Duodenal mucosa (tissue), 2 donors: ENCODE measurements at regions not wholly inside any gene's neighbourhood (a gene's known extent, or its start where the extent isn't known, plus 50 kb on each side); places are given as distances from the start of the nearest gene placed in this dataset.

ENCODE experiments used
- H3K27ac ChIP-seq: one replicate; pipeline ENCODE4 v1.7.0; 2013; ENCODE audit warnings: low read depth, low read length
- H3K27me3 ChIP-seq, 2 donors: one replicate each; pipeline ENCODE4 v1.7.0; 2013; ENCODE audit warnings: low read length in 2 of 2, control low read depth in 1 of 2; ENCODE audit not compliant: insufficient read depth in 2 of 2, control insufficient read depth in 1 of 2
- H3K36me3 ChIP-seq, 2 donors: one replicate each; pipeline ENCODE4 v1.7.0; 2013; ENCODE audit warnings: low read length in 2 of 2, control low read depth in 1 of 2; ENCODE audit not compliant: insufficient read depth in 2 of 2, control insufficient read depth in 1 of 2
- H3K4me1 ChIP-seq, 2 donors: one replicate each; pipeline ENCODE4 v1.7.0; 2013; ENCODE audit warnings: low read length in 2 of 2, control low read depth in 1 of 2; ENCODE audit not compliant: insufficient read depth in 2 of 2, control insufficient read depth in 1 of 2
- H3K4me3 ChIP-seq, 2 donors: one replicate each; pipeline ENCODE4 v1.7.0; 2013; ENCODE audit warnings: low read length in 2 of 2, low read depth in 1 of 2
- H3K9ac ChIP-seq, 2 donors: one replicate each; pipeline ENCODE4 v1.7.0; 2013; ENCODE audit warnings: low read length in 2 of 2, low read depth in 1 of 2
- H3K9me3 ChIP-seq, 2 donors: one replicate each; pipeline ENCODE4 v1.7.0; 2013; ENCODE audit warnings: low read length in 2 of 2, control low read depth in 1 of 2; ENCODE audit not compliant: control insufficient read depth in 1 of 2

DNA sequence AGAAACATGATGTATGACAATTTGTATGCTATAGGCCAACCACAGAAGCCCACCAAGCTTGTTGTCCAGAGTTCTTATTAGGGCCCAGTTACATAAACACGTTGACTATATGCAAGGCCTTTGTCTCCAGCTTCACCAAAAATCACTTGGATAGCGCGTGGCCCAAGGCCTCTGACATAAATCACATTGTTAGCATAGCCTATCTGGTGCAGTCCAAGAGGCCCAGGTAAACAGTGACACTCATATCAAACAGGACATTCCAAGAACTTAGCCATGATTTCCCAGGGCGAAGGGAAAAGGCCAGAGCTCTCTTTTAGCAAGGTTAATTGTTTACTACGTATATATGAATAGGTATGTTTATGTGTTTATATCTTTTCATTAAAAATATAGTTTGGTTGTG lies 337.2 kb upstream of the CELF2 start:
- Histone ChIP-seq H3K9me3 (no peaks in the 10 kb centered on the region), H3K27ac (no peak overlapping the region), H3K4me1 (no peaks in the 10 kb centered on the region), H3K36me3 (no peaks in the 10 kb centered on the region), H3K4me3 (no peak overlapping the region), H3K9ac (no peak overlapping the region), H3K27me3 (no peaks in the 10 kb centered on the region)

GRCh38 chr10:10684972-10685371 lies 332.7 kb upstream of the CELF2 start:
- H3K36me3 ChIP-seq, result no peaks in the 10 kb centered on the region
- H3K4me3 ChIP-seq, result no peak overlapping the region
- no peak overlapping the region for H3K27ac ChIP-seq
- no peaks in the 10 kb centered on the region for H3K27me3 ChIP-seq
- no peaks in the 10 kb centered on the region for H3K4me1 ChIP-seq
- H3K9ac ChIP-seq, result no peak overlapping the region
- no peaks in the 10 kb centered on the region for H3K9me3 ChIP-seq

DNA sequence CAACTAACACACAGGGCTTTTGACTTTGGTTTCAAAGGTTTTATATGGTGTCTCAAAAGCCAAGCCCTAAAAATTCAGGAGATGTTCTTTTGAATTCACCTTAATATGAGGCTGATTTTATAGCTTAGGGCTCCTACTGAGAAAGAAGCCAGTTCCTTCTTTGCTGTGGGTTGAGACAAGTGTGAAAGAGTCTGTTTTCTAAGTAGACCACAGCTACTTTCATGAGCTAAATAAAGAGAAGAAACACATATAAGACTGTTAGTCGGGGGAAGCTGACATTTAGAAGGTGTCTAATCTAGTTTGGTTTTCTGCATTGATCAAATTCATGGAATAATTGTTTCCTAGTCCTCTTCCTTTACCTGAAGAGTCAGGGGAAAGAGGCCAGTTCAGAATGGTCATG lies 332.1 kb upstream of the CELF2 start:
- Histone ChIP-seq H3K4me3 (no peak overlapping the region), H3K27me3 (no peaks in the 10 kb centered on the region), H3K36me3 (no peaks in the 10 kb centered on the region), H3K9ac (no peak overlapping the region), H3K9me3 (no peaks in the 10 kb centered on the region), H3K27ac (no peak overlapping the region), H3K4me1 (no peaks in the 10 kb centered on the region)

GRCh38 chr10:10687751-10688150 lies 329.9 kb upstream of the CELF2 start:
- Histone ChIP-seq H3K9ac (no peak overlapping the region), H3K27me3 (no peaks in the 10 kb centered on the region), H3K9me3 (no peaks in the 10 kb centered on the region), H3K4me1 (no peaks in the 10 kb centered on the region), H3K27ac (no peak overlapping the region), H3K4me3 (no peak overlapping the region), H3K36me3 (no peaks in the 10 kb centered on the region)

GRCh38 chr10:10699427-10699826 lies 318.2 kb upstream of the CELF2 start:
- Histone ChIP-seq H3K4me1 (no peaks in the 10 kb centered on the region), H3K9me3 (no peaks in the 10 kb centered on the region), H3K9ac (no peak overlapping the region), H3K36me3 (no peaks in the 10 kb centered on the region), H3K4me3 (no peak overlapping the region), H3K27ac (no peak overlapping the region), H3K27me3 (no peaks in the 10 kb centered on the region)

DNA sequence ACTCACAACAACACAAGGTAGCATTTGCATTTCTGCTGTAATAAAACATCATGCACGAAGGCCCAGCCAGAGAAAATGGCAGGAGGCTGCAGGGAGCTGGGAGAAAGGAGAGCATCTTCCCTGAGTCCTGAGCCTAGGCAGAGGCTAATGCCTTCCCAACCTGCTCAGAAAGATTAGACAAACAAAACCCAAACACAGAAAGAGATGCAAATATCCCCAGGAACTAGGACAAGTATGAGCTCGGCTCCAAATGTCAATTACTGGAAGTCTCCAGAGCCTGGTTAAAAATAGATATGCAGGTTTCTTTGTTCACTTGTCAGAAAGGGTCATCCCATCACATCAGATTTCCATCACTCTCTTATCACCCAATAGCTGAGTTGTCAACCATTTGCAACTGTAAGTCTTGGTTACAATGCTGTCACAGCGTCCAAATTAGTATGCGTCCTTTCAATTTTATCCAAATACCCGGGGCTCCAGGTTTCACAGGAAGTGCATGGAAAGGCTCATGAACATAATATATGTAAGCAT lies 316.5 kb upstream of the CELF2 start:
- H3K27me3 ChIP-seq, result no peaks in the 10 kb centered on the region
- H3K9ac ChIP-seq, result no peak overlapping the region
- H3K4me1 ChIP-seq, result no peaks in the 10 kb centered on the region
- no peak overlapping the region for H3K27ac ChIP-seq
- H3K36me3 ChIP-seq, result no peaks in the 10 kb centered on the region
- H3K9me3 ChIP-seq, result no peaks in the 10 kb centered on the region
- no peak overlapping the region for H3K4me3 ChIP-seq

- Histone ChIP-seq H3K9me3 (no peaks in the 10 kb centered on the region), H3K27me3 (no peaks in the 10 kb centered on the region), H3K4me1 (no peaks in the 10 kb centered on the region), H3K36me3 (no peaks in the 10 kb centered on the region), H3K9ac (no peak overlapping the region), H3K4me3 (no peak overlapping the region), H3K27ac (no peak overlapping the region)
Observed at GRCh38 chr10:10702211-10702610, 315.5 kb upstream of the CELF2 start.

GRCh38 chr10:10703382-10703781 lies 314.3 kb upstream of the CELF2 start:
- Histone ChIP-seq H3K4me3 (no peak overlapping the region), H3K27ac (no peak overlapping the region), H3K9me3 (no peaks in the 10 kb centered on the region), H3K4me1 (no peaks in the 10 kb centered on the region), H3K27me3 (no peaks in the 10 kb centered on the region), H3K36me3 (no peaks in the 10 kb centered on the region), H3K9ac (no peak overlapping the region)

DNA sequence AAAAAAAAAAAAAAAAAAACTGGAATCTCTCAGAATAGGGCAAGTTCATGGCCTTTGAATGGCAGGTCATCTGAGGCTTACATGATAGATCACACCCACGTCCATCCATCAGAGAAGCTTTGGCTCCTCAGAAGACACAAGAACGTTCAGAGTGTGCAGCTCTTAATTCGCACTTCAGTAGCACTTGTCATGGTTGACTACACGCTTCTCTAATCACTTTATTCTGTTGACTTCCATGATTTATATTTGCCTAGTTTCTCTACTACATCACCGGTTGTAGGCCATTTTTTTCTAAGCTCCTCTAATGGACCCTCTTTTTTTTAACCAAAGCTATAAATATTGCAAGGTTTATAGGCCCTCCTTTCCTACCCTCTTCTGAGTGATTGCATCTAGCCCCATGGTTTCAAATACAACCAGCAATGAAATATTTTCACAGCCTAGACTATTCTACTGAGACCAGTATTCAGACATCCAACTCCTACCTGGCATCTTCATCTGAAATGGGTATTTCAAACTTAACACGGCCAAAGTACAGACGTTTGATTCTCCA lies 305.4 kb upstream of the CELF2 start:
- Histone ChIP-seq H3K4me1 (no peaks in the 10 kb centered on the region), H3K36me3 (no peaks in the 10 kb centered on the region), H3K9me3 (no peaks in the 10 kb centered on the region)

GRCh38 chr10:10714327-10714726 lies 303.3 kb upstream of the CELF2 start:
- Histone ChIP-seq H3K4me1 (no peaks in the 10 kb centered on the region), H3K27ac (no peak overlapping the region), H3K27me3 (no peaks in the 10 kb centered on the region), H3K9ac (no peak overlapping the region), H3K9me3 (no peaks in the 10 kb centered on the region), H3K4me3 (no peak overlapping the region), H3K36me3 (no peaks in the 10 kb centered on the region)

More for the DNA sequence above, 305.4 kb upstream of the CELF2 start:
- Histone ChIP-seq H3K9ac (no peak overlapping the region), H3K27ac (no peak overlapping the region), H3K4me3 (no peak overlapping the region), H3K27me3 (no peaks in the 10 kb centered on the region)

DNA sequence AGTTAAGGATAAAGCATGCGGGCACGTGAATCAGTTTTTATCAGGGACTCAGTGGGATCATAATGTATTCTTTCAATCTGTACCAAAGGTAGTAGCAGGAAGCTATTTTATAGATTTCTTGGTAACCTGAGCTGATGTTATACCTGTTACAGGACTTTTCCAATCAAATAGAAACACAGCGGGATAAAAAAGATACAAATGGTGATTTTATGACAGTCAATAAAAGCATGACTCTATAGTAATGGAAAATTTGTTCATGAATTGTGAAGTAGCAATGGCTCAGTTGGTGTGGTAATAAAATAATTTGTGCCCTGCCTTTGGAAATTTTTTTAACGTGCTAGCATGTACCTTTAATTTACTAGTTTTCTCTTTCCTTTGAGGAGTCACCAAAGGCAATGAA lies 300.7 kb upstream of the CELF2 start:
- Histone ChIP-seq H3K27me3 (no peaks in the 10 kb centered on the region), H3K4me1 (no peaks in the 10 kb centered on the region), H3K4me3 (no peak overlapping the region), H3K9me3 (no peaks in the 10 kb centered on the region), H3K27ac (no peak overlapping the region), H3K9ac (no peak overlapping the region), H3K36me3 (no peaks in the 10 kb centered on the region)
